Brain microvascular endothelial cell (primary cell): ENCODE measurements at regions not wholly inside any gene's neighbourhood (a gene's known extent, or its start where the extent isn't known, plus 50 kb on each side); places are given as distances from the start of the nearest gene placed in this dataset.

Experiments used
- DNase-seq: peaks from one replicate; pipeline ENCODE4 v3.0.0-alpha.2; 2020
- H3K27ac ChIP-seq: fragments of 250-450 bp; sonication (Bioruptor Pico); 2 replicates; pipeline ENCODE4 v1.5.1; 2020; ENCODE audit warnings: mild to moderate bottlenecking, moderate library complexity
- H3K27me3 ChIP-seq: fragments of 250-450 bp; sonication (Bioruptor Pico); replicated peaks from 2 replicates; pipeline ENCODE4 v1.5.1; 2020; ENCODE audit warnings: mild to moderate bottlenecking
- H3K36me3 ChIP-seq: fragments of 250-450 bp; sonication (Bioruptor Pico); replicated peaks from 2 replicates; pipeline ENCODE4 v1.5.1; 2020; ENCODE audit warnings: mild to moderate bottlenecking
- H3K4me3 ChIP-seq: 2 replicates; pipeline ENCODE4 v1.5.1; 2011; ENCODE audit warnings: low read depth, mild to moderate bottlenecking, control low read depth, low read length, moderate library complexity
- CTCF ChIP-seq: IDR thresholded peaks from 2 replicates; pipeline ENCODE4 v1.5.1; 2011; ENCODE audit warnings: low read depth, mild to moderate bottlenecking, moderate library complexity, low read length, control low read depth, inconsistent platforms; ENCODE audit errors: missing control alignments
- in situ Hi-C: cut with HindIII; loops from 2 replicates; pipeline ENCODE4 v1.10.0; 2017; ENCODE audit warnings: low sequenced_read_pairs, low pct_ligation_motif_present

GRCh38 chr2:58535990-58536389 lies 294.9 kb upstream of the FANCL start:
- H3K36me3 ChIP-seq = no peaks in the 10 kb centered on the region
- H3K27ac ChIP-seq = no peak overlapping the region
- no peak overlapping the region for H3K4me3 ChIP-seq
- no peak for TF ChIP-seq CTCF
- no peak for DNase-seq
- H3K27me3 ChIP-seq = no peaks in the 10 kb centered on the region
- in situ Hi-C loops = no loop called here

- H3K36me3 ChIP-seq = no peaks in the 10 kb centered on the region
- H3K4me3 ChIP-seq = no peak overlapping the region
- in situ Hi-C loops = no loop called here
- H3K27ac ChIP-seq = no peak overlapping the region
- DNase-seq = no peak
- no peaks in the 10 kb centered on the region for H3K27me3 ChIP-seq
- no peak for TF ChIP-seq CTCF
These were observed 294.1 kb upstream of the FANCL start for GRCh38 chr2:58535182-58535581.

GRCh38 chr2:58533376-58533775 lies 292.3 kb upstream of the FANCL start:
- no peak for DNase-seq
- in situ Hi-C loops = no loop called here
- TF ChIP-seq CTCF = no peak
- Histone ChIP-seq H3K27me3 (no peaks in the 10 kb centered on the region), H3K36me3 (no peaks in the 10 kb centered on the region), H3K4me3 (no peak overlapping the region), H3K27ac (no peak overlapping the region)

GRCh38 chr2:58532641-58533040 lies 291.5 kb upstream of the FANCL start:
- DNase-seq = no peak
- no peaks in the 10 kb centered on the region for H3K36me3 ChIP-seq
- in situ Hi-C loops = no loop called here
- H3K27ac ChIP-seq = no peak overlapping the region
- H3K27me3 ChIP-seq = no peaks in the 10 kb centered on the region
- no peak overlapping the region for H3K4me3 ChIP-seq
- TF ChIP-seq CTCF = no peak

GRCh38 chr2:58527647-58528046 lies 286.5 kb upstream of the FANCL start:
- Histone ChIP-seq H3K27me3 (no peaks in the 10 kb centered on the region), H3K36me3 (no peaks in the 10 kb centered on the region), H3K27ac (no peak overlapping the region), H3K4me3 (no peak overlapping the region)
- in situ Hi-C loops = no loop called here
- no peak for TF ChIP-seq CTCF
- DNase-seq = no peak

GRCh38 chr2:58521803-58522554 lies 280.9 kb upstream of the FANCL start:
- in situ Hi-C loops = no loop called here
- Histone ChIP-seq H3K36me3 (no peaks in the 10 kb centered on the region), H3K4me3 (no peak overlapping the region), H3K27ac (no peak overlapping the region), H3K27me3 (no peaks in the 10 kb centered on the region)
- no peak for TF ChIP-seq CTCF
- no peak for DNase-seq
